ENCODE measurements at regions not wholly inside any gene's neighbourhood (a gene's known extent, or its start where the extent isn't known, plus 50 kb on each side); places are given as distances from the start of the nearest gene placed in this dataset.

DNA sequence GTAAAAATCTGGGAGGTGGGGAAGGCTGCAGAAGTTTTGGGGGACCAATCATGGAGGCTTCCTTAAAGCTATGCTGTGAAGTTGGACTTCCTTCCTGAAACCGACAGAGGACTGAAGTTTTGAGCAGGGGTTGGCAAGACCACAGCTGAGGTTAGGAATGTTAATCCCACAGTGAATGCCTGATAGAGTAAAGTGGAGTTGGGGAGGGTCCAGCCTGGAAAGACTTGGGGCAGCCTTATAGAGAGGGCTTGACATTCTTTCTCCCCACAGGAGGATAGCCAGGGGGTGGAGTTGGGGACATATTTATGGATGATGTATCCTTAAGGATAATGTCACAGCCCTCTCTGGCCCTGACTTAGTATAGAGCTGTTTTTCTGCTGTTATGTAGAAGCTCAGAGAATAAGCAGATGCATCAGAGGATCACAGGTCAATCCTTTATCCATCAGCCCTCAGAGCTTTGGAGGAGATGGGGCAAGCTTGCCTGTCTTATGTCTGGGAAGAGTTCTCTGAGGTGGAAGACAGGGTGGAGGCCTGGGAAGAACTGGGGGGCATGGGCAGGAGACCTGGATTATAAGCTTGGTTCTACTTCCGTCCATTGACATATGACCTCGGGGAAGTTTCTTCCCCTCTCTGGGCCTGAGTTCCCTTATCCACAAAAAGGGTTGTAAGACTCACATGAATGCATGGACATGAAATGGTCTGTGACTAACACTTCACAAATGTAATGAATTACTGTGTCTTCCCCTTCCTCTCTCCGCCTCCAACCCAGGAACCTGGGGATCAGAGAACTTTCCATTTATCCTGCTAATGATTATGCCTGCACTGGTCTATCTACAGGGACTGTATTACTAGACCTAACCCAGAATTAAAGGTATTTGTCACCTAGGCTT is 317.8 kb downstream of the MIAT start:
- H3K4me3 ChIP-seq (ENCODE audit: low read depth, low read length): no peak overlapping the region
- DNase-seq (ENCODE audit: low read depth): no peak
- TF ChIP-seq, protein P1, sequence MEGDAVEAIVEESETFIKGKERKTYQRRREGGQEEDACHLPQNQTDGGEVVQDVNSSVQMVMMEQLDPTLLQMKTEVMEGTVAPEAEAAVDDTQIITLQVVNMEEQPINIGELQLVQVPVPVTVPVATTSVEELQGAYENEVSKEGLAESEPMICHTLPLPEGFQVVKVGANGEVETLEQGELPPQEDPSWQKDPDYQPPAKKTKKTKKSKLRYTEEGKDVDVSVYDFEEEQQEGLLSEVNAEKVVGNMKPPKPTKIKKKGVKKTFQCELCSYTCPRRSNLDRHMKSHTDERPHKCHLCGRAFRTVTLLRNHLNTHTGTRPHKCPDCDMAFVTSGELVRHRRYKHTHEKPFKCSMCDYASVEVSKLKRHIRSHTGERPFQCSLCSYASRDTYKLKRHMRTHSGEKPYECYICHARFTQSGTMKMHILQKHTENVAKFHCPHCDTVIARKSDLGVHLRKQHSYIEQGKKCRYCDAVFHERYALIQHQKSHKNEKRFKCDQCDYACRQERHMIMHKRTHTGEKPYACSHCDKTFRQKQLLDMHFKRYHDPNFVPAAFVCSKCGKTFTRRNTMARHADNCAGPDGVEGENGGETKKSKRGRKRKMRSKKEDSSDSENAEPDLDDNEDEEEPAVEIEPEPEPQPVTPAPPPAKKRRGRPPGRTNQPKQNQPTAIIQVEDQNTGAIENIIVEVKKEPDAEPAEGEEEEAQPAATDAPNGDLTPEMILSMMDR (IDR thresholded peaks at IDR 0.05; ENCODE audit: low read depth, low read length, missing control alignments): no peak

DNA sequence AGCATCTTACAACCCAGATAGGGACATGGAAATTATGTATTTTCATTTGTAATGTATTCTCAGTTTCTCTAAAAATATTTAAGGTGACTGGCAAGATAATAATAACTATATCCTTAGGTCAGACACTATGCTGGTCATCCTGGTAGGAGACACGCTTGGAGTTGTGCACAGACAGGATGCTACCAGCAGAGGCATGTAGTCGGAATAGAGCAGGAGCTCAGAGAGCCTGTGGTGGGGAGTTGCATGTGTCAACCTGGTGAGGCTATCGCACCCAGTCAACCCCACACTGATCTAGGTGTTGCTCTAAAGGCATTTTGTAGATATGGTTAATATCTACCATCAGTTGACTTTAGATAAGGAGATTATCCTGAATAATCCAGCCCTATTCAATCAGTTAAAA is 318.5 kb downstream of the MIAT start:
- TF ChIP-seq, protein P1 (IDR thresholded peaks at IDR 0.05; ENCODE audit: low read depth, low read length, missing control alignments): no peak
- H3K4me3 ChIP-seq (ENCODE audit: low read depth, low read length): no peak overlapping the region
- DNase-seq (ENCODE audit: low read depth): no peak

DNA sequence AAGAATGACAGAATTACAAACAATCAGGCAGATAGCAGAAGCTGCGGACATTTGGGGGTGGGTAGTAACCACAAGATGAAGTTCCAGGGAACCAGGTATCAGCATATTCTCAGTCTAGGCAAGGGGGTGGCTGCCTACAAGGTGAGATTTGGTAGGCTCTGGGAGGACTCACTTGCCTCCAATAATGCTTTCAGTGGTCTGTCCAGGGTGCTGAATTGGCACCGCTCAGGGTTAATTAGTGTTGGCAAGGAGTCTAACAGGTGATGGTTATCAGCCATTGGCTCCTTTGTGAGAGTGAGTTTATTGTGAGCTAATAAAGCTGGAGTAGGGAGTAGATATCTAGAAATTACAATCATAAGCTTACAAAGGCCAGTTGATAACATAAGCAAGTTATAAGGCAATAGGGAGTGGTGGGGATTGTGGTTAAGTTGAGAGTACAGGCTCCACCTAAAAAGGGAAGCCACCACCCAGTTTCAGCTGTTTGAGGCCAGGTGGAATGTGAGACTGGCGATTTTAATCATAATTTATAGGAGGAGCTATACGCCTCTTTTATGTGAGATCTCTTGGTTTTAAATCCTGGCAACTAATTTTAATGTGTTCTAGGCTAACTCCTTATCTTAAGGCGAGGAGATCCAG is 320.5 kb downstream of the MIAT start:
- no peak overlapping the region for H3K4me3 ChIP-seq (ENCODE audit: low read depth, low read length)
- no peak for DNase-seq (ENCODE audit: low read depth)
- TF ChIP-seq, protein P1 (IDR thresholded peaks at IDR 0.05; ENCODE audit: low read depth, low read length, missing control alignments): no peak

DNA sequence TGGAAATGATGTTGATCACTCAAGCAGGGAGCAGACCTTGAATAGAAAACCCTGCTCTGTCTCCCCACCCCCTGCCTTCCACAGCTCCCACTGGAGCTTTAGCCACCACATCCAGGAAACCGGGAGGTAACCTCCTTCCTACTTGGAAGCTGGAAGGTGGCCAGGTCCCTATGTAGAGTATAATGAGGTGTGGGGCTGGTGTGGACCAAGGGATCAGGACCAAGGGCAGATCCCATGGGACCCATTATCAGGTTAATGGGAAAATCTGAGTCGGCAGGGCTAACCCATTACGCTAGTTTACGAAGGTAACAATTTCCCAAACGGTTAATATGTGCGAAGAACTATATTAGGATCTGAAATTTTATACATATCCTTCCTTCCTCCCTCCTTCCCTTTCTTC is 321.9 kb downstream of the MIAT start:
- DNase-seq (ENCODE audit: low read depth): no peak
- H3K4me3 ChIP-seq (ENCODE audit: low read depth, low read length): no peak overlapping the region
- TF ChIP-seq, protein P1 (IDR thresholded peaks at IDR 0.05; ENCODE audit: low read depth, low read length, missing control alignments): no peak

DNA sequence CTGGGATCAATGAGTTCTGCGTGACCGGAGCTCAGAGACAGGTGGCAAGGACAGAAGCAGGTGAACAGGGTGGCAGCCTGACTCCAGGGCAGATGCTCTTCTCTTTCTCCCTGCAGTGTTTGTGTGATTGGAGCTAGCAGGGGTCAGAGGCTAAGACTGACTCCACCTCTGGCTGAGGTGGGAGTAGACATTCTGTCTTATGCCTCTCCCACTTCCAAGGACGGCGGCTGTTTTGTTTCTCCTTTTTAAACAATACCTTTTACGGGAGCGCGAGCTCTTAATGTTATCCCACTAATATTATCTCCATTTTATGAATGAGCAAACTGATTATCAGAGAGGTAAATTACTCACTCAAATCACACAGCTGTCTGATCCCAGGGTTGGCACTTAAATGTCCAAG is 323.7 kb downstream of the MIAT start:
- TF ChIP-seq, protein P1 (IDR thresholded peaks at IDR 0.05; ENCODE audit: low read depth, low read length, missing control alignments): no peak
- no peak for DNase-seq (ENCODE audit: low read depth)
- no peak overlapping the region for H3K4me3 ChIP-seq (ENCODE audit: low read depth, low read length)

DNA sequence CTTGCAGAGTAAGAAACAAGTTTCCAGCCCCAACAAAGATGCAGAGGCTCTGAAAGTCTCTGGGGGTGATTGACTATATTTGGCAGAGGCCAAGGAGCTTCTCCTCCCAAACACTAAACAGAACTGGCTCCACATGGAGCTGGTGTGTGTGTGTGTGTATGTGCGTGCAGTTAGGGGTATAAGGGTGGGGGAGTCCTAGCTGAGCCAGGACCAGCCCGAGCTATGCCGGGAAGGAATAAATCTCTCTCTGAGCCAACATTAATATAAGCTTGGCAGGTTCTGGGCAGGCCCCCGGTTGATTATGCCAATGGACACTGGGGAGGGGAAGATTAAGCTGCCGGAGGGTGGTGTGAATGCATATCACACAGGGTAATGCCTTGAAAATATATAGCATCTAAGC is 324.2 kb downstream of the MIAT start:
- no peak for DNase-seq (ENCODE audit: low read depth)
- no peak overlapping the region for H3K4me3 ChIP-seq (ENCODE audit: low read depth, low read length)
- TF ChIP-seq, protein P1 (IDR thresholded peaks at IDR 0.05; ENCODE audit: low read depth, low read length, missing control alignments): no peak
